HFF-Myc (cell line): ENCODE measurements at regions not wholly inside any gene's neighbourhood (a gene's known extent, or its start where the extent isn't known, plus 50 kb on each side); places are given as distances from the start of the nearest gene placed in this dataset.

Experiments
- DNase-seq: peaks from one replicate; pipeline ENCODE4 v3.0.0-alpha.2; 2011; ENCODE audit warnings: low read depth; ENCODE audit errors: extremely low read depth
- H3K4me3 ChIP-seq: replicated peaks from 2 replicates; pipeline ENCODE4 v1.5.1; 2011; ENCODE audit warnings: low read depth, mild to moderate bottlenecking, control low read depth, low read length
- CTCF ChIP-seq: IDR thresholded peaks from 2 replicates; pipeline ENCODE4 v1.5.1; 2012; ENCODE audit warnings: mild to moderate bottlenecking, low read depth, low read length, control low read depth; ENCODE audit errors: missing control alignments

GRCh38 chr3:87461036-87461435 lies 184.7 kb upstream of the POU1F1 start:
- TF ChIP-seq CTCF: no peak
- no peak for DNase-seq
- no peak overlapping the region for H3K4me3 ChIP-seq

- DNase-seq: no peak
Measured at GRCh38 chr3:87448558-87448957, 172.2 kb upstream of the POU1F1 start.

GRCh38 chr3:87446849-87447387 lies 170.5 kb upstream of the POU1F1 start:
- TF ChIP-seq CTCF: no peak
- no peak overlapping the region for H3K4me3 ChIP-seq
- no peak for DNase-seq

More at GRCh38 chr3:87448558-87448957, 172.2 kb upstream of the POU1F1 start:
- no peak overlapping the region for H3K4me3 ChIP-seq
- no peak for TF ChIP-seq CTCF

- TF ChIP-seq CTCF: no peak
- DNase-seq: no peak
- no peak overlapping the region for H3K4me3 ChIP-seq
Measured at GRCh38 chr3:87442470-87442869, 166.1 kb upstream of the POU1F1 start.

GRCh38 chr3:87437765-87438164 lies 161.4 kb upstream of the POU1F1 start:
- no peak for TF ChIP-seq CTCF
- no peak for DNase-seq
- no peak overlapping the region for H3K4me3 ChIP-seq

GRCh38 chr3:87436781-87437543 lies 160.6 kb upstream of the POU1F1 start:
- TF ChIP-seq CTCF: no peak
- H3K4me3 ChIP-seq: no peak overlapping the region
- DNase-seq: no peak
